LNCaP clone FGC (cell line): ENCODE measurements at regions not wholly inside any gene's neighbourhood (a gene's known extent, or its start where the extent isn't known, plus 50 kb on each side); places are given as distances from the start of the nearest gene placed in this dataset.

Source experiments
- DNase-seq: peaks from one replicate; pipeline ENCODE4 v3.0.0-alpha.2; 2011; ENCODE audit warnings: low read depth
- H3K4me3 ChIP-seq: 2 replicates; pipeline ENCODE4 v1.5.1; 2011; ENCODE audit warnings: mild to moderate bottlenecking, low read depth, low read length, control low read depth
- CTCF ChIP-seq: IDR thresholded peaks from 2 replicates; pipeline ENCODE4 v1.5.1; 2012; ENCODE audit warnings: mild to moderate bottlenecking; ENCODE audit not compliant: control insufficient read depth, insufficient read depth; ENCODE audit errors: extremely low read depth

- no peak for DNase-seq
- no peak overlapping the region for H3K4me3 ChIP-seq
- TF ChIP-seq CTCF: no peak
Measured at GRCh38 chr10:4006051-4006450, 221.0 kb upstream of the KLF6 start.

GRCh38 chr10:4004990-4005389 lies 220.0 kb upstream of the KLF6 start:
- no peak for DNase-seq
- no peak overlapping the region for H3K4me3 ChIP-seq
- TF ChIP-seq CTCF: no peak

GRCh38 chr10:4004144-4004543 lies 219.1 kb upstream of the KLF6 start:
- TF ChIP-seq CTCF: no peak
- DNase-seq: no peak
- H3K4me3 ChIP-seq: no peak overlapping the region

- no peak for TF ChIP-seq CTCF
- no peak for DNase-seq
- no peak overlapping the region for H3K4me3 ChIP-seq
Measured at GRCh38 chr10:4003348-4003973, 218.5 kb upstream of the KLF6 start.

GRCh38 chr10:4001811-4002210 lies 216.8 kb upstream of the KLF6 start:
- TF ChIP-seq CTCF: no peak
- no peak for DNase-seq
- H3K4me3 ChIP-seq: no peak overlapping the region

GRCh38 chr10:3999642-4000041 lies 214.6 kb upstream of the KLF6 start:
- no peak for DNase-seq
- no peak for TF ChIP-seq CTCF
- no peak overlapping the region for H3K4me3 ChIP-seq

- DNase-seq: no peak
- TF ChIP-seq CTCF: no peak
Measured at GRCh38 chr10:3996697-3997096, 211.7 kb upstream of the KLF6 start.

More at GRCh38 chr10:3996697-3997096, 211.7 kb upstream of the KLF6 start:
- no peak overlapping the region for H3K4me3 ChIP-seq
